GM18519 (cell line): ENCODE measurements at regions not wholly inside any gene's neighbourhood (a gene's known extent, or its start where the extent isn't known, plus 50 kb on each side); places are given as distances from the start of the nearest gene placed in this dataset.
A peak's percentile ranks its signal among the peaks of the same experiment; 100 is the strongest.

Experiments used
- ATAC-seq: cut with Tn5 transposase; IDR thresholded peaks from one replicate; pipeline ENCODE4 v1.9.1; 2021; ENCODE audit warnings: mild to moderate bottlenecking, moderate library complexity; ENCODE audit not compliant: unreplicated experiment, low FRiP score

- ATAC-seq: no peak
Observed at GRCh38 chr18:70496353-70497294, 207.8 kb downstream of the SOCS6 start.

- no peak for ATAC-seq
Observed at GRCh38 chr18:70494524-70494923, 205.7 kb downstream of the SOCS6 start.

GRCh38 chr18:70493461-70493860 is 204.6 kb downstream of the SOCS6 start:
- no peak for ATAC-seq

- peak; percentile 91 for ATAC-seq
Observed at GRCh38 chr18:70491734-70492348, 203.0 kb downstream of the SOCS6 start.

- ATAC-seq: peak; percentile 41
Observed at GRCh38 chr18:70489986-70490933, 201.4 kb downstream of the SOCS6 start.

GRCh38 chr18:70489571-70489970 is 200.7 kb downstream of the SOCS6 start:
- no peak for ATAC-seq

GRCh38 chr18:70469916-70470315 is 181.1 kb downstream of the SOCS6 start:
- ATAC-seq: no peak

GRCh38 chr18:70468861-70469547 is 180.2 kb downstream of the SOCS6 start:
- ATAC-seq: no peak

GRCh38 chr18:70464343-70465114 is 175.7 kb downstream of the SOCS6 start:
- no peak for ATAC-seq

GRCh38 chr18:70463085-70463484 is 174.2 kb downstream of the SOCS6 start:
- no peak for ATAC-seq

GRCh38 chr18:70462078-70462439 is 173.2 kb downstream of the SOCS6 start:
- ATAC-seq: no peak

GRCh38 chr18:70461323-70462077 is 172.7 kb downstream of the SOCS6 start:
- no peak for ATAC-seq

- no peak for ATAC-seq
Observed at GRCh38 chr18:70459731-70460130, 170.9 kb downstream of the SOCS6 start.

- ATAC-seq: no peak
Observed at GRCh38 chr18:70459251-70459650, 170.4 kb downstream of the SOCS6 start.

- ATAC-seq: no peak
Observed at GRCh38 chr18:70457788-70458187, 168.9 kb downstream of the SOCS6 start.

- ATAC-seq: no peak
Observed at GRCh38 chr18:70457223-70457622, 168.4 kb downstream of the SOCS6 start.

- no peak for ATAC-seq
Observed at GRCh38 chr18:70456376-70456775, 167.5 kb downstream of the SOCS6 start.

GRCh38 chr18:70455731-70456130 is 166.9 kb downstream of the SOCS6 start:
- ATAC-seq: no peak
